HepG2 (cell line): ENCODE measurements at regions not wholly inside any gene's neighbourhood (a gene's known extent, or its start where the extent isn't known, plus 50 kb on each side); places are given as distances from the start of the nearest gene placed in this dataset.

Experiments used
- CTCF ChIP-seq: sonication (generic); formaldehyde crosslinking; IDR thresholded peaks from 2 replicates; pipeline ENCODE4 v1.5.0; 2020; ENCODE audit warnings: mild to moderate bottlenecking, missing genetic modification reagents, moderate library complexity
- ELF1 ChIP-seq: sonication (generic); formaldehyde crosslinking; IDR thresholded peaks from 2 replicates; pipeline ENCODE4 v1.4.0; 2020; ENCODE audit warnings: missing genetic modification reagents
- FOXA1 ChIP-seq, 2 experiments: fragments of 450-650 bp in 1 of 2; sonication (generic) in 1 of 2; formaldehyde crosslinking in 1 of 2; IDR thresholded peaks; 2 replicates each; pipeline versions ENCODE4 v1.4.0 to v1.6.1; 2016 to 2020; ENCODE audit warnings: missing genetic modification reagents in 1 of 2
- FOXP1 ChIP-seq, 2 experiments: fragments of 450-650 bp in 1 of 2; IDR thresholded peaks; 2 replicates each; pipeline ENCODE4 v1.6.1; 2017 to 2018; ENCODE audit warnings: antibody characterized with exemption in 1 of 2
- HOXA7 ChIP-seq: sonication (generic); formaldehyde crosslinking; IDR thresholded peaks from 2 replicates; pipeline ENCODE4 v1.8.1; 2022; ENCODE audit warnings: mild to moderate bottlenecking, missing genetic modification reagents, moderate library complexity
- MAX ChIP-seq: IDR thresholded peaks from 2 replicates; pipeline ENCODE4 v1.6.1; 2012; ENCODE audit warnings: inconsistent platforms
- NPAS2 ChIP-seq: sonication (generic); formaldehyde crosslinking; IDR thresholded peaks from 2 replicates; pipeline ENCODE4 v1.8.0; 2022; ENCODE audit warnings: mild to moderate bottlenecking, missing genetic modification reagents, borderline replicate concordance
- POLR2AphosphoS5 ChIP-seq: IDR thresholded peaks from 2 replicates; pipeline ENCODE4 v1.6.1; 2012; ENCODE audit warnings: low read depth, low read length
- SOX6 ChIP-seq, 2 experiments: fragments of 450-650 bp in 1 of 2; sonication (generic) in 1 of 2; formaldehyde crosslinking in 1 of 2; IDR thresholded peaks; 2 replicates each; pipeline versions ENCODE4 v1.4.0 to v1.6.1; 2017 to 2020; ENCODE audit warnings: antibody characterized with exemption in 1 of 2, mild to moderate bottlenecking in 1 of 2, missing genetic modification reagents in 1 of 2
- TCF7L2 ChIP-seq: IDR thresholded peaks from 2 replicates; pipeline ENCODE4 v1.6.1; 2011; ENCODE audit warnings: mild to moderate bottlenecking, low read depth, low read length, moderate library complexity
- ZNF639 ChIP-seq: conservative IDR thresholded peaks from 2 replicates; pipeline ENCODE4 v1.6.1; 2018; ENCODE audit warnings: missing genetic modification reagents
- ZZZ3 ChIP-seq: sonication (generic); formaldehyde crosslinking; IDR thresholded peaks from 2 replicates; pipeline ENCODE4 v1.4.0; 2020; ENCODE audit warnings: missing genetic modification reagents, mild to moderate bottlenecking, borderline replicate concordance
- TF ChIP-seq, protein P1 (sequence below): sonication (generic); formaldehyde crosslinking; IDR thresholded peaks from 2 replicates; pipeline ENCODE4 v1.5.1; 2020; ENCODE audit warnings: missing genetic modification reagents, mild to moderate bottlenecking, borderline replicate concordance

DNA sequence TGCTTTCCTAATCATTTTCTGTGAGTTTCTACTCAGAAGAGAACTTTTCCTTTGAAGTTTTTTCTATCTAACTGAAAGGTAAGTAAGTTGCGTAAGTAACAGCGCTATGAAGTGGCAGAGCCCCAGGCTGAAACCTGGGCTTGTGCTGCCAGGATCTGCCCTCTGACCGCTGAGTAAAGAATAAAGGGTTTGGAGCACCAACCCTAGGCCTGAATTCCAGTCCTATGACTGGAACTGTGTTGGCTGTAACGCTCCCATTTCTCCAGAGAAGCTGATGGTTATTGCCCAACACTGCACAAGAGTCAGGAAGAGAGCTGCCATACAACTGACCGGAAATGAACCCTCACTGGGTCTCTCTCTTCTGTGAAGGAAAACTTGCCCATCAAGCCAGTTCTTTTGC, 87.0 kb downstream of the FOXB1 start:
- TF ChIP-seq, protein P1, sequence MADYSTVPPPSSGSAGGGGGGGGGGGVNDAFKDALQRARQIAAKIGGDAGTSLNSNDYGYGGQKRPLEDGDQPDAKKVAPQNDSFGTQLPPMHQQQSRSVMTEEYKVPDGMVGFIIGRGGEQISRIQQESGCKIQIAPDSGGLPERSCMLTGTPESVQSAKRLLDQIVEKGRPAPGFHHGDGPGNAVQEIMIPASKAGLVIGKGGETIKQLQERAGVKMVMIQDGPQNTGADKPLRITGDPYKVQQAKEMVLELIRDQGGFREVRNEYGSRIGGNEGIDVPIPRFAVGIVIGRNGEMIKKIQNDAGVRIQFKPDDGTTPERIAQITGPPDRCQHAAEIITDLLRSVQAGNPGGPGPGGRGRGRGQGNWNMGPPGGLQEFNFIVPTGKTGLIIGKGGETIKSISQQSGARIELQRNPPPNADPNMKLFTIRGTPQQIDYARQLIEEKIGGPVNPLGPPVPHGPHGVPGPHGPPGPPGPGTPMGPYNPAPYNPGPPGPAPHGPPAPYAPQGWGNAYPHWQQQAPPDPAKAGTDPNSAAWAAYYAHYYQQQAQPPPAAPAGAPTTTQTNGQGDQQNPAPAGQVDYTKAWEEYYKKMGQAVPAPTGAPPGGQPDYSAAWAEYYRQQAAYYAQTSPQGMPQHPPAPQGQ, result no peak
- TF ChIP-seq ELF1 (no peak), TCF7L2 (no peak), SOX6 (IDR thresholded peaks at IDR 0.05) (no peak), SOX6 (CRISPR knock-in tag; IDR thresholded peaks at IDR 0.05) (no peak), FOXP1 (IDR thresholded peaks at IDR 0.05) (no peak), FOXP1 (CRISPR knock-in tag; IDR thresholded peaks at IDR 0.05) (no peak), ZZZ3 (CRISPR knock-in tag) (no peak), CTCF (CRISPR knock-in tag) (no peak), POLR2AphosphoS5 (no peak), HOXA7 (CRISPR knock-in tag) (no peak), MAX (no peak), ZNF639 (CRISPR knock-in tag) (no peak), NPAS2 (CRISPR knock-in tag) (no peak), FOXA1 (IDR thresholded peaks at IDR 0.05) (no peak), FOXA1 (CRISPR knock-in tag; IDR thresholded peaks at IDR 0.05) (no peak)
